Islet of Langerhans (tissue), 1 donor: ENCODE measurements at regions not wholly inside any gene's neighbourhood (a gene's known extent, or its start where the extent isn't known, plus 50 kb on each side); places are given as distances from the start of the nearest gene placed in this dataset.
A peak's percentile ranks its signal among the peaks of the same experiment; 100 is the strongest.
"Not testable (repeated sequence)": the region's sequence is repeated elsewhere in the genome, so short reads cannot be mapped to it uniquely, and the experiment has no call there.

ENCODE experiments used
- FAIRE-seq: peaks from one replicate; lab custom pipeline; 2011; peaks lifted over from hg19 to GRCh38; lab: Jason Lieb, UNC

DNA sequence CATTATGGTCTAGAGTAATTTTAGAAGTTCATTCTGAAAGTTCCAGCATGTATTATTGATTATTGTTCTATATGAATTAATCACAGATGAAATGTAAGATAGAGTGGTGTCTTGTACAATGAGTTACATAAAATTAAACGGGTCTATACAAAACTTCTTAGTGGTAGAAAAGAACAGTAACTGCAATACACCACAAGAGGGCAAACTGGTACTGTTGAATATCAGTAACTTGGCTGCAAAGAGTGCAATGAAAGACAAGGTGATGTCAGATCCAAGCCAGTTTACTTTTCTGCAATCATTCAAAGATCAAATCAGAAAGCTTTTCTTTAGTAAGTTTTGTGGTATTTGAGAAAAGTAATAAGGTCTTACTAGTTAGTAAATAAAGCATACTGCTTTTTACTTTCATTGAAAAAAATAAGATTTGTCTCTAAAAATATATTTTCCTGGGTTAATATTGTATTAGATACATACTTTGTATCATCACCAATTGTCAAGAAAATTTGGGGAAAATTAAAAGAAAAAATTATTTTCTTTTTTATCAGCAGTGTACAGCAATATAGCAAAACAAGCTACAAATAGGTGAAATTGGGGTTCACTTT lies 66.4 kb upstream of the BTG3 start:
- FAIRE-seq: peak; percentile 100

GRCh38 chr21:17676930-17677329 lies 64.2 kb upstream of the BTG3 start:
- FAIRE-seq: not testable (repeated sequence)

DNA sequence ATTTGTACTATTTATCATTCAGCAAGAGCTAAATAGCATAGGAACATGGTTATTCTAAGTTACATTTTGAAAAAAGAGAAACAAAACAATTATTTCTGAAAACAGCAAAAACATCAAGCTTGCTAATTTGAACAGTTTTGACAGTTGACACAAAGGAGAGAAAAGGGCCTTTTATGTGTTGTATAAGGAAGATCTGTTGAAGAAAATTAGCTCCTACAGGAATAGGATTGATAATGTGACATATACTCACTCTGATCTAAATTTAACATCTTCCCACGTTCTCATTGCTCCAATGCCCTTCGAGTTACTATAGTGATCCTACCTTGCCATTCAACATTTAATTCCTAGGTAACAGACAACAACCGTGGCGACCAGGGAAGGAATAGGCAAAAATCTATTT lies 61.4 kb upstream of the BTG3 start:
- FAIRE-seq: peak; percentile 81

DNA sequence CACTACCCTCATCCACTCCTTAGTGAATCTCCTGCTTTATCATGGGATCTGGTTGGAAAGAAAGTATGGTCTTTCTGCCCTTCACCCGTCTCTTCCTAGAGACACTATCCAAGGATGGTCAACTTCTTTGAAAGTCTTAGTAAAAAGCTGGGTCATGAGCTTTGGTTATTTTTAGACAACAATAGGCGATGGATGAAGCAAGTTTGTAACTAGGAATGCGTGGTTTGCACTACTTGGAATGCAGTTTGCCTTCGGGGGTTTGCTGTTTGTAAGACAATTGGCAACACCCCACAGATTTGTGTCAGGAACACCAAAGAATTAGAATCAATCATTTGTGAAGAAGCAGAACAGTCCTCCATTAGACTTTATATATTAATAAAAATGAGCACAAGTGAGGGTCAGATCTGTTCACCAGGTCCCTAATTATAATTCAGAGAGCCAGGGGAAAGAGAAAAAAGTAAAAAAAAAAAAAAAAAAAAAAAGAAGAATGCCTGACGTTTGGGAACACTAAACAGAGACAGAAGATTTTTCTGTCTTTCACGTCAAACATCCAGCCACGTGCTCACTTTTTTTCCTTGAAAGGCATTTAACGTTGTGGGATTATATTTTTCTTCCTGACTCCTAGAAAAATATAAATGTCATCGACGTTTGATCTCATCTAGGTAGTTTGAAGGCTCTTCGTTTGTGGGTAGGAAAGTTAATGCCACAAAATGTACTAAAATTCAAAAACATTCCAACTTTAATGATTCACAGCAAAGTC lies 60.7 kb upstream of the BTG3 start:
- FAIRE-seq: peak; percentile 58

- FAIRE-seq: no peak
Observed at GRCh38 chr21:17671733-17672132, 59.0 kb upstream of the BTG3 start.

GRCh38 chr21:17668479-17669140 lies 55.9 kb upstream of the BTG3 start:
- FAIRE-seq: peak; percentile 9

DNA sequence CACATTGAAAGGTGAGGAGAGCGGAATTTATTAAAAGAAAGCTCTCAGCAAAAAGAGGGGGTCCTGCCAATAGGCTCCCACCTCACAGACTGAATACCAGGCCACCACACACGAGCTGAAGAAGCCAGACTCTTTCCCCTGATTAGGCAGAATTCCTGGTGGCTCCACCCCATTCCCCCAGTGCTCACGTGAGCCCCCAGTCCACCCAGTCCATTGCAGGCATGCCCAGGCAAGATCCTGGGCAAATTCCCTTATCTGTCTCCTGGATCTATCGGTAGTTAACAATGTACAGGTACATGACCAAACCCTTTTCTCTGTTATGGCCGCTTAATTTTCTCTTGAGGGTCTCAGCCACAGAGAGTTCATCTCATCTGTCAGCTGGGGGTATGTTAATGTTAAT lies 54.6 kb upstream of the BTG3 start:
- FAIRE-seq: no peak
